Naive thymus-derived CD8-positive, alpha-beta T cell (primary cell): ENCODE measurements at regions not wholly inside any gene's neighbourhood (a gene's known extent, or its start where the extent isn't known, plus 50 kb on each side); places are given as distances from the start of the nearest gene placed in this dataset.

Source experiments
- ATAC-seq, 2 donors: fragments of 150-1000 bp; cut with Tn5 transposase in 1 of 2; sonication (Bioruptor Pico), chemical (Tn5 transposase) in 1 of 2; 1 replicate in 1 of 2; 2 replicates in 1 of 2; pipeline ENCODE4 v1.10.0; 2021; ENCODE audit warnings: mild to moderate bottlenecking in 2 of 2, moderate library complexity in 2 of 2
- POLR2A ChIA-PET: fragments of 350-600 bp; sonication (Branson Sonifier 250); formaldehyde crosslinking; loops from one replicate; lab custom pipeline; 2021; ENCODE audit warnings: antibody characterized with exemption; lab: Charles Lee
- DNase-seq, 10 donors: peaks; one replicate each; pipeline versions ENCODE4 v3.0.0 to v3.0.0-alpha.2; 2020 to 2022
- H3K27ac Mint-ChIP-seq, 10 donors: one replicate each; pipeline ENCODE4 v1.8.0; 2020 to 2022; ENCODE audit warnings: mild to moderate bottlenecking in 10 of 10, mixed read lengths in 10 of 10, moderate library complexity in 4 of 10, inconsistent platforms in 1 of 10
- H3K27me3 Mint-ChIP-seq, 5 donors: one replicate each; pipeline ENCODE4 v1.8.0; 2021 to 2022; ENCODE audit warnings: mixed read lengths in 5 of 5
- H3K36me3 Mint-ChIP-seq, 3 donors: one replicate each; pipeline ENCODE4 v1.8.0; 2020 to 2022; ENCODE audit warnings: mixed read lengths in 3 of 3, mild to moderate bottlenecking in 2 of 3, inconsistent platforms in 1 of 3
- H3K4me1 Mint-ChIP-seq, 4 donors: one replicate each; pipeline ENCODE4 v1.8.0; 2021 to 2022; ENCODE audit warnings: mixed read lengths in 4 of 4
- H3K4me3 Mint-ChIP-seq, 10 donors: one replicate each; pipeline ENCODE4 v1.8.0; 2020 to 2022; ENCODE audit warnings: mild to moderate bottlenecking in 10 of 10, mixed read lengths in 10 of 10, moderate library complexity in 6 of 10, inconsistent platforms in 1 of 10
- H3K9me3 Mint-ChIP-seq, 9 donors: one replicate each; pipeline ENCODE4 v1.8.0; 2020 to 2022; ENCODE audit warnings: mixed read lengths in 9 of 9, mild to moderate bottlenecking in 3 of 9, inconsistent platforms in 1 of 9, moderate library complexity in 1 of 9

DNA sequence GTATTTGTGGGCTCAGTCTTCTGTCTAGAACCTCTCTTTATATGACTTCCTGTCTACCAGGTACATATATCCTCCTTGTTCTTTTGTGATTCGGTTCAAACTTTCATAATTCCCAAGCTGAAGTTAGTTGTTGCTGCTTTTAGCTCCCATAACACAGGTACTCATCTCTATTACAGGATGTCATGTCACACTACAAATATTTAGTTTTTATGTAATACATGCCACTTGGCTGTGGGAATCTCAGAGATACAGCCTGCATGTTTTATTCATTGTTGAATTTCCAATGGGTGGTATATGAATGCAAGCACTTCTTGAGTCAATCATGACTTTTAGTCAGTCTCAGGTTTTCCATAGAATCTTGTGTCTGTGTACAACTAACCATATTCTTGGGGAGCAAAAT lies 122.7 kb downstream of the SINHCAF start:
- POLR2A ChIA-PET: no interaction called here
- Mint-ChIP-seq H3K27ac (no peak overlapping the region), H3K36me3 (no peaks in the 10 kb centered on the region), H3K9me3 (no peaks in the 10 kb centered on the region), H3K4me3 (no peak overlapping the region), H3K4me1 (peaks cover 5 to 15% (median 8%) of the 10 kb centered on the region in 4 donors), H3K27me3 (peaks cover 0 to 18% (median 8%) of the 10 kb centered on the region in 5 donors)
- no peak for DNase-seq
- ATAC-seq: peak in 1 of 2 donors; percentile 48

DNA sequence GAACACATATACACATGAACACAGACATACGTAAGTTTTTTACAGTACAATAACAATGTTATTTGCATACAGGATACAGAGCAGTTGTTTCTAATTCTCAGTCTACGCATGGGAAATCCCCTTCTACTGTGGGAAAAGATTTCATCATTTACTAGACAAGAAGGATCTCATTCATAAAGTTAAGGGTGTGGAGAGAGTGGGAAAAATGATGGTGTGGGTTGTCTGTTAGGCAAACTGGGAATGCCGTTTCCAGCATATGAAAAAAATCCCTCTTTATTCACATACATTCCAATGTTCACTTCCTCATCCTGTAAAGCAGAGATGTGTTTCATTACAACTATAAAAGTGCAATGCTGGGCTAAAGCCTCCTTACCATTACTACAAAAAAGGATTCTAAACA lies 120.9 kb downstream of the SINHCAF start:
- POLR2A ChIA-PET: no interaction called here

DNA sequence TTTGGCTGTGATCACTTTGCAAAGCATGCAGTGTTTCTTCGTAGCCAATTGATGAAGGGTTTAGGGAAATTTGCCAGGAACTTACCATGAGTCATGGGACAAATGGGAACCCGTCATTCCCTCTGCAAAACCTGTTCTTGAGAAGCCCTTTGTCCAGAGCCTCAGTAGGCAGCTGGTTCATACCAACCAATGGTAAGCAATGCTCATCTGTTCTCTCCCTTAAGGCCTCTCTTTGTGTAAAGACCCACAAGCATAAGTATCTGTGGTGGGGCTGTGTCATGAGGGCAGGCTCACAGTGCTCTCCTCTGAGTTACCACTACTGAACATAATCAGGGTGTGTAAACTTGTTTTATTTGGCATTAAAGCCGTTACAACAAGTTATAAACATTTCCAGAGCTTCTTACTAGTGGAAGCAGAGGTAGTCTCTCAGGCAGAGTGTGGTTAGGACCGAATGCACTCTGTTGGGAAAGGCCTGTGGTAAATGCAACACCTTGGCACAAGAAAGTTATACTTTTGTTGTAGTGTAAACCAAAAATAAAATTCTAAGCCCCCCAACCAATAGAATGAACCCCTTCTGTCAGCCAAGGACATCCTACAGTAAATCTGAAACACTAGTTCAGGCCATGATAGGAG lies 119.8 kb downstream of the SINHCAF start:
- POLR2A ChIA-PET: no interaction called here
- no peak for DNase-seq
- H3K27me3 Mint-ChIP-seq: peaks cover 0 to 13% (median 3%) of the 10 kb centered on the region in 5 donors
- H3K36me3 Mint-ChIP-seq: no peaks in the 10 kb centered on the region
- peaks cover 5 to 15% (median 8%) of the 10 kb centered on the region in 4 donors for H3K4me1 Mint-ChIP-seq
- H3K4me3 Mint-ChIP-seq: no peak overlapping the region
- H3K27ac Mint-ChIP-seq: no peak overlapping the region
- no peak for ATAC-seq
- H3K9me3 Mint-ChIP-seq: no peaks in the 10 kb centered on the region

More for the DNA sequence above, 120.9 kb downstream of the SINHCAF start:
- H3K36me3 Mint-ChIP-seq: no peaks in the 10 kb centered on the region
- H3K27ac Mint-ChIP-seq: peak overlapping the region in 1 of 10 donors; percentile 26
- no peak overlapping the region for H3K4me3 Mint-ChIP-seq
- peaks cover 5 to 15% (median 8%) of the 10 kb centered on the region in 4 donors for H3K4me1 Mint-ChIP-seq
- H3K27me3 Mint-ChIP-seq: peaks cover 0 to 13% (median 5%) of the 10 kb centered on the region in 5 donors
- ATAC-seq (peak in 1 of 2 donors; percentile 53), DNase-seq (peak in 1 of 10 donors; percentile 15)
- no peaks in the 10 kb centered on the region for H3K9me3 Mint-ChIP-seq

DNA sequence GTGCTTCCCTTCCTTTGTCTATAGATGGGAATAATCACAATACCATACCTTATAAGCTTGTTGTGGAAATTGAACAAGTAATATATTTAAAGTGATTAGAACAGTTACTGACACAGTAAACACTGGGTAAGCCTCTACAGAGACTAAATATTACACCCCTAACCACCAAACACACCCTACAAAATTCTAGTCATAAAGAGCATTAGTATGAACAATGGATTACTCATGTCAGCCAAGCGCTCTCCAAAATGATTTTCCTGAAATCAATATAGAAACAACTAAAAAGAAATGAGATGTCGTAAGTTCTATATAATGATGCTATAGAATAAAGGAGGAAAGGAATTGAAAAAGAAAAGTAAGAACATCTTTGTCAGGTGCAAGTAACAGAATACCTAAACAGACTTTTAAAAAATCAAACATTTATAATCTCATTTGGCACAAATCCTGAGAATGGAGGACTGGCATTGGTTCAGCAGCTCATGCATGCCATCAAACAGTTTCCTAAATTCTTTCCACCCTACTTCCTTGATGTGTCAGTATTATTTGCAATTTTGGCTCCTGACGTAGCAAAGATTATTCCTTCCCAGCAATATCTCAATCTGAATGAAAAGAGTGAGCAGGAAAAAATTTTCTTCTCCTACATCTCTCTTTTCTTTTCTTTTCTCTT lies 118.0 kb downstream of the SINHCAF start:
- ATAC-seq (no peak), DNase-seq (no peak)
- no peaks in the 10 kb centered on the region for H3K9me3 Mint-ChIP-seq
- no peak overlapping the region for H3K4me3 Mint-ChIP-seq
- H3K27ac Mint-ChIP-seq: no peak overlapping the region
- peaks cover 0 to 12% (median 3%) of the 10 kb centered on the region in 5 donors for H3K27me3 Mint-ChIP-seq
- POLR2A ChIA-PET: no interaction called here
- H3K4me1 Mint-ChIP-seq: peaks cover 5 to 13% (median 7%) of the 10 kb centered on the region in 4 donors
- H3K36me3 Mint-ChIP-seq: no peaks in the 10 kb centered on the region

DNA sequence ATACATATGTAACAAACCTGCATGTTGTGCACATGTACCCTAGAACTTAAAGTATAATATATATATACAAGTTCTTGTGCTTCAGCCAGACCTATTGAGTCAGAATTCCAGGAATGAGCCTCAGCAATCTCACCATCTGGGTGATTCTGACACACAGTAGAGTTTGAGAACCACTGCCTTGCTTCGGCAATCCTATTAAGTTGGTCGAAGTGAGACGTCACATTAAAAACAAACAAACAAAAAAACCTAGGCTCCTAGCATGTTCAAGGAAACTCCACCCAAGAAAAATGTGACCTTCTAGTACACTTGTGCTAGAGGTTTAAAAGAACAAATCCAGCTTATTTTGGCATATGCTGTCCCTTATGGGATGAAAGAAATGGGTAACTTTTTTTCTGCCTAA lies 115.8 kb downstream of the SINHCAF start:
- POLR2A ChIA-PET: no interaction called here
- Mint-ChIP-seq H3K36me3 (no peaks in the 10 kb centered on the region), H3K4me1 (peaks cover 0 to 2% (median under 1%) of the 10 kb centered on the region in 4 donors), H3K27me3 (peaks cover 0 to 4% (median 3%) of the 10 kb centered on the region in 5 donors), H3K27ac (no peak overlapping the region), H3K4me3 (no peak overlapping the region), H3K9me3 (no peaks in the 10 kb centered on the region)
- DNase-seq (no peak), ATAC-seq (no peak)

DNA sequence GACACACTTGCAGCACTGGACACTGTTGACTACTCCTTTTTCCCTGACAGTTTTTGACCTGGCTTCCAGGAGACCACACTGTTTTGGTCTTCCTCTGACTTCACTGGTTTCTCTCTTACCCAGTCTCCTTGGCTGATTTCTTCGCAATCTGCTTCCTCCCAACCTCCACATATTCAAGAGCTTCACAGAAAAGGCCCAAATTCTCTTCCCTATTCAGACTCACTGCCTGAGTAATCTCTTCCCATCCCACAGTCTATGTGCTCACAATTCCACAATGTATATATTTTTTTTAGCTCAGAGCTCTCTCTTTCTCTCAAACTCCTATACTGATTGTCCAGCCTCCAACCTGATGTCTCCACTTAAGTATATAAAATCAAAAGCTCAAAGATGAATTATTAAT lies 115.4 kb downstream of the SINHCAF start:
- POLR2A ChIA-PET: no interaction called here
- ATAC-seq: no peak
- H3K27ac Mint-ChIP-seq: no peak overlapping the region
- no peak for DNase-seq
- H3K4me1 Mint-ChIP-seq: no peaks in the 10 kb centered on the region
- H3K27me3 Mint-ChIP-seq: peaks cover 0 to 5% (median 4%) of the 10 kb centered on the region in 5 donors
- no peaks in the 10 kb centered on the region for H3K9me3 Mint-ChIP-seq
- no peaks in the 10 kb centered on the region for H3K36me3 Mint-ChIP-seq
- no peak overlapping the region for H3K4me3 Mint-ChIP-seq

DNA sequence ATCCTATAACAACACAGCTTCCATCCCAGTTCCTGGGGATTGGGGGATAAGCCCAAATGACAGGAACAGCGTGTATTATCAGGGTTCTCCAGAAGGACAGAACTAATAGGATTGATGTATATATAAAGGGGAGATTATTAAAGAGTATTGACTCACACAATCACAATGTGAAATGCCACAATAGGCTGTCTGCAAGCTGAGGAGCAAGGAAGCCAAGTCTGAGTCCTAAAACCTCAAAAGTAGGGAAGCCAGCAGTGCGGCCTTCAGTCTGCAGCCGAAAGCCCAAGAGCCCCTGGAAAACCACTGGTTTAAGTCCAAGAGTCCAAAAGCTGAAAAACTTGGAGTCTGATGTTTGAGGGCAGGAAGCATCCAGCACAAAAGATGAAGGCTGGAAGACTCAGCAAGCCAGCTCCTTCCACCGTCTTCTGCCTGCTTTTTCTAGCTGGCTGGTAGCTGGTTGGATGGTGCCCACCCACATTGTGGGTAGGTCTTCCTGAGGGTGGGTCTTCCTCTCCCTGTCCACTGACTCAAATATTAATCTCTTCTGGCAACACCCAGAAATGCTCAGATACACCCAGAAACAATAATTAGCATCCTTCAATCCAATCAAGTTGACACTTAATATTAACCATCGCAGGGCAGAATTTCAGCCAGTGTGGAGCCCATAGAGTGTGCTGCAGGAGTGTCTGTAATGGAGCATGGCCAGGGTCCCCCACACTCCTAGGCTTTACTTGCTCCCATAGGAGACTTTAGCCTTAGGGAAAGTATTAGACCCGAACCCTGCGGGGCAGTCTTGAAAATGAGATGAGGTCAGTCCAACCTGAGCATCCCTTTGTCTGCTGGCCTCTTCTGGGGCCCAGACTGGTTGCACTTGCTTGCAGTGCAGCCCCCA lies 111.1 kb downstream of the SINHCAF start:
- ATAC-seq: no peak
- Mint-ChIP-seq H3K27me3 (peaks cover 0 to 16% (median 7%) of the 10 kb centered on the region in 5 donors), H3K36me3 (no peaks in the 10 kb centered on the region), H3K4me3 (no peak overlapping the region), H3K27ac (no peak overlapping the region), H3K9me3 (no peaks in the 10 kb centered on the region), H3K4me1 (no peaks in the 10 kb centered on the region)
- POLR2A ChIA-PET: no interaction called here
- DNase-seq: no peak

DNA sequence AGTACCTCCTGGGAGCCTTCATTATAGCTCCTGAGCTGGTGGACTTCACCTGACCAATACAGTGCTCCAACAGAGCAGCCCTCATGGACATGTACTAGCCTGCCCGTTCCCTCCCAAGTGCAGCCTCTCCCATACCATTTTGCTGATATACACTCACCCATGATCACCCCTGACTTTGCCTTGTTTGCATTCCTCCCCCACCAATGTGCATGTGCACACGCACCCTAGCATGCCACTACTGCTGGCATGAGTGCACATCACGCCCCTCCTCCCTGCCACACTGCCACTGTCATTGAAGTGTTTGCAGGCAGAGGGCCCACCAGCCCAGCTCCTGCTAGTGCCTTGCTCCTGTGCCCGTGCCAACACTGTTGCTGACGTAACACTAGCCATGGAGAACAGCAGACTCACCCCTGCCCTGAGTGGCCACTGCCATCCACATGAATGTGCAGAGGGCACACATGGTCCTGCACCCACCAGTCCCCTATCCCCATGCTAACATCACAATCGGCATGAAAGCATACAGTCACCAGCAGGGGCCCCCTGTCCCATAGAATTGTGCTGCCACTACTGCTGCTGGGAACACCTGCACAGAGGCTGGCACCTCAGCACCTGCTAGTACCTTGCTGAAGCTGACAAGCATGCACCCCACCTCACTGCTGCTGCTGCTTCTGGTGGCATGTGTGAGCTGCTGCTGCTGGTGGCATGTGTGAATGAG lies 110.3 kb downstream of the SINHCAF start:
- Mint-ChIP-seq H3K36me3 (no peaks in the 10 kb centered on the region), H3K4me1 (no peaks in the 10 kb centered on the region), H3K27me3 (peaks cover 0 to 16% (median 7%) of the 10 kb centered on the region in 5 donors), H3K4me3 (no peak overlapping the region), H3K9me3 (no peaks in the 10 kb centered on the region), H3K27ac (no peak overlapping the region)
- POLR2A ChIA-PET: no interaction called here
- DNase-seq (no peak), ATAC-seq (no peak)

DNA sequence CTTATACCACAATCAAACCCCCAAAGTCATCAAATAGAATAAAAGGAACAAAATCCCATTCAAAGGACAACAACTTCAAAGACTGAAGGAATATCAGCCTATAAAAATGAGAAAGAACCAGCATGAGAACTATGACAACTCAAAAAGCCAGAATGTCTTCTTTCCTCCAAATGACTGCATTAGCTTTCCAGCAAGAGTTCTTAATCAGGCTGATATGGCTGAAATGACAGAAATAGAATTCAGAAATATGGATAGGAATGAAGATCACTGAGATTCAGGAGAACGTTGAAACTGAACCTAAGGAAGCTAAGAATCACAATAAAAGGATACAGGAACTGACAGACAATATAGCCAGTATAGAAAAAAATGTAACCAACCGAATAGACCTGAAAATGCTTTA lies 109.5 kb downstream of the SINHCAF start:
- no peaks in the 10 kb centered on the region for H3K9me3 Mint-ChIP-seq
- DNase-seq: no peak
- H3K27ac Mint-ChIP-seq: no peak overlapping the region
- POLR2A ChIA-PET: no interaction called here
- H3K4me1 Mint-ChIP-seq: no peaks in the 10 kb centered on the region
- H3K27me3 Mint-ChIP-seq: peaks cover 0 to 16% (median 7%) of the 10 kb centered on the region in 5 donors
- no peak overlapping the region for H3K4me3 Mint-ChIP-seq
- H3K36me3 Mint-ChIP-seq: no peaks in the 10 kb centered on the region
- no peak for ATAC-seq

DNA sequence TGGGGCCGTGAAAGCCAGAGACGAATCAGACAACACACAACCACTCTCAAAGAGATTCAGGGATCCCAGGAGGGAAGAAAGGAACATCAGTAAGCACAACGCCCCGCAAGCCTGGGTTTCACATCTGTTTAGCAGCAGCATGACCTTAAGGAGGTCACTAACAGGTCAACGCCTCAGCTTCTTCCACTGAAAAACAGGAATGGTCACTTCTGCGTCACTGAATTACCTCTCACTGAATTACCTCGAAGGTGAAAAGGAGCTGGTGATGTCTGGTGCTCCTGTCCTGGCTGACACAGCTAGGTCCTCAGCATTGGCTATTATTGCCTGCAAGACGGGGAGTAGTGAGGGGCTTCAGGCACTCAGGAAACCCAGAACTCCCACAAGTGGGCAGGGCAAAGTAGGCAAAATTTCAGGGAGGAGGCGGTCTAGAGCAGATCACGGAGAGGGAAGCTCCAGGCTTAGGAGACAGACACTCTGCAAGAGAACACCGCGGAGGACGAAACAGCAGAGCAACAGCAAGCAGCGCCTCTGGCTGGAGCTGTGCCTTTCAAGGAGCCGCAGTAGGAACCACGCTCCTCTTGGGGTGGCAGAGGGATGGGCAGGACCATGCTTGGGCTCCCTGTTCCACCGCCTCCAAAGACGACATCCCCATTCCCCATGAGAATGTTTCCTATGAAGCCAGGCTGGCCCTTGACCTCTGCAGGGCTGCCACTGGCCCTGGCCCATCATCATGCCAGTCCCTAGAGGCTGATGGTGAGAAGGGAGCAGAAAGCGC lies 108.4 kb downstream of the SINHCAF start:
- no peak overlapping the region for H3K4me3 Mint-ChIP-seq
- H3K4me1 Mint-ChIP-seq: no peaks in the 10 kb centered on the region
- no peaks in the 10 kb centered on the region for H3K36me3 Mint-ChIP-seq
- ATAC-seq: no peak
- H3K9me3 Mint-ChIP-seq: no peaks in the 10 kb centered on the region
- H3K27me3 Mint-ChIP-seq: peaks cover 0 to 14% (median 5%) of the 10 kb centered on the region in 5 donors
- POLR2A ChIA-PET: no interaction called here
- no peak for DNase-seq
- H3K27ac Mint-ChIP-seq: no peak overlapping the region

DNA sequence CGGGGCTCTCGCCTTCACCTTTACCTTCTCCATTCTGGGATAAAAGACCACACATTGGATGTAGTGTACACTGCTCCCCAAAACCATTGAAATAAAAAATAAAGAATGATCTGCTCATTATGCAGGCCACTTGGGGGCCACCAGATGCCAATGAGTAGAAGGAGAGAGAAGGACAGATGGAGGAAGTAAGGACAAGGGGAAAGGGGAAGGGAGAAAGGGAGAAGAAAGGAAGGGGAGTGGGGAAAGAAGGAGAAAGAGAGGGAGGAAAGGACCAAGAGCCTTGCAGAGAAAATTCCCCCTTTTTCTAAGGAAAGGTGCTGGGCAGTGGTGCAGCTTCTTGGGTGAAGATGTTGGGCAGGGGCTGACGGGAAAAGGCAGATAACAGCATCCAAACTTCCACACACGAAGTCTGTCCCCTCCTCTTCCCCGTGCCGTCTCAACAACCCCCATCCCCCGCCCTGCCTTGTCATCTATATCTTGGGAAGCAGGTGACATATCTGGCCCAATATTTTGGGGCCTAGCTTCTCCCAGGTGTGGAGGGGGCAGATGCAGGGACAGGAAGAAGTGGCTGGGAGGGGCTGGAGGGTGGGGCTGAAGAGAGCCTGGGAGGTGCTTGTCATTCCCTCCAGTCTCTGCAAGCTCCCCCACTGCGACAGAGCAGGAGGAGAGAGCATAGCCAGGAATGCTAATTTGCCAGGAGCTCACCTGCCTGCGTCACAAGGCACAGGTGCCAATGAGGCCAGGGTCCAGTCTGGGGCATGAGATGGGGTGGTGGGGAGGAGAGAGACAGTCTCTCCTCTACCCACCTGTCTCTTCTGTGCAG lies 107.5 kb downstream of the SINHCAF start:
- no peaks in the 10 kb centered on the region for H3K9me3 Mint-ChIP-seq
- H3K36me3 Mint-ChIP-seq: no peaks in the 10 kb centered on the region
- H3K27ac Mint-ChIP-seq: peak overlapping the region in 1 of 10 donors; percentile 10
- POLR2A ChIA-PET: no interaction called here
- no peaks in the 10 kb centered on the region for H3K4me1 Mint-ChIP-seq
- peaks cover 0 to 14% (median 8%) of the 10 kb centered on the region in 5 donors for H3K27me3 Mint-ChIP-seq
- no peak for DNase-seq
- no peak for ATAC-seq
- no peak overlapping the region for H3K4me3 Mint-ChIP-seq
